GDM1 (cell line): ENCODE measurements at regions not wholly inside any gene's neighbourhood (a gene's known extent, or its start where the extent isn't known, plus 50 kb on each side); places are given as distances from the start of the nearest gene placed in this dataset.
A peak's percentile ranks its signal among the peaks of the same experiment; 100 is the strongest.
"Not testable (repeated sequence)": the region's sequence is repeated elsewhere in the genome, so short reads cannot be mapped to it uniquely, and the experiment has no call there.

ENCODE experiments used
- DNase-seq: peaks from one replicate; lab custom pipeline; 2025; lab: John Stamatoyannopoulos, UW

DNA sequence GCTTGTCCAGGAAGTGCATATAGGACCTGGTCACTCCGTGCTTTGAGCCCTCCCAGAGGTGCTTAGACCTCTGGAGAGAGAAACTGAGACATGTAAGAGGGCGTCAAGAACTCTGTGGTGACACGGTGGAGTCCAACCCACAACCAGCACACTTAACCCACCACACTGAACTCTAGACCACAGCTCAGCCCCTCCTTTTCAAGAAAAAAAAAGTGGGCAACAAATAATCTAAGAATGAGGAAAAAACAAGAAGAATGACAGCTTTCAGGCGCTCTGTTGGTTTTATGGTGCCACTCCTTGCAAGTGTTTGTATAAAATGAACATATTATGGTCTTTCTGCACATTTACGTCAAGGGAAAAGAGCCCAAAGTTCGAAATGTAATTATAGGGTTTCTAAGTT, 50.2 kb upstream of the SNAPC3 start:
- no peak for DNase-seq

DNA sequence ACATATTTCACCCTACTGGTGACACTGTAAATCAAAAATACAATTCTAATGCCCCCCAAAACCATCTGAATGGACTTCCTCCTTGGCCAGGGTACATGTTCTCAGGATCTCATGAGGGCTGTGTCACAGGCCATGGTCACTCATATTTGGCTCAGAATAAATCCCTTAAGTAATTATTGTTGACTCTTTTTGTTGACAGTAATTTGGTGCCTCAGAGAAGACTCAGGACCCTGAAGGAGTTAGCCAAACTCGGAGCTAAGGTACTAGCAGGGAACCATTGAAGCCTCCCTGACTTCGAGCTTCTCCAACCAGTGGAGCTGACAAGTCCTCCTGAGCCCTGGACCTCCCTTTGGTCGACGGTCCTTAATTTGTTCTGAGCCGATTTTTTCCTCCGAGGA, 51.2 kb upstream of the SNAPC3 start:
- DNase-seq: no peak

DNA sequence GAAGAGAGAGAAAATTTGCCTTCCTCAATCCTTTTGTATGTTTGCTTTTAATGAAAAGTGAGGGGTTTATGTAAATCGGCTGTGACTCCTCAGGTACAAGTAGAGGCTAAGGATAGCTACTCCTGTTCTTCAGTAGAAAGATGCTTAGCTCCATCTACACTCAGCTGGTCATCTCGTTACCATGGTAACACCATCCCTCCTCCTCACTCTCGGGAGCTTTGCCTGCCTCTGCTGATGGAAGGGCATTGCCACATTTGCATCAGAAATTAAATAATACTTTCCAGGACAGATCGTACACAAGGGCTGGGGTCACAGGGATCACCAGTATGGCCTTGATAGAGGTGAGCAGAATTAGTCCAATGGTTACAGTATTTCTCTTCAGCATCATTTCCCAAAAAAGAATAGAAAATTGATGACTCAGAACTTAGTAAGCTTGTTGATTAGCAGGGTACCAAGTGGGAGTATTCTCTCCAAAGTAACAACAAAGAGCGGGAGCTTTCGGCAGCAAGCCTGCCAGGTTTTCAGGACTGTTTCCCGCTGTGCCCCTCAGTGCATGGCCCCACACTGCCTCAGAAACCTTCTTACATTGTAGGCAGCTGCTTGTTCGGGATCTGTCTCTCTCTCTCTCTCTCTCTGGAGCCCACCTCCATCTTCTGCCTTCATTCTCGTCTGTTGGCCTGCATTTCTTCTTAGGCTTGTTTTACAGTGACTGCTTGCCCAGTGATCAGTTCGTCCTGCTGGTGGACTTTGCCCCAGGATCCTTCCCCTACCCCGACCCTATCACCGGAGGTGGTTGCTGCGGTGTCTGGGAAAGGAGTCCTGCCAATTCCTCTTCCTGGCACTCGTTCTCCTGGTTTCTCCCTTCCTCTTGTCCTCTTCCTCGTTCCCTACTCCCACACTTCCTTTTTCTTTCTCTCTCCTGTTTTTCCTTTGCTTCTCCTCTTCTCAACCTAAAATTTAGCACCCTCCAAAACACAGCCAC, 51.9 kb upstream of the SNAPC3 start:
- no peak for DNase-seq

DNA sequence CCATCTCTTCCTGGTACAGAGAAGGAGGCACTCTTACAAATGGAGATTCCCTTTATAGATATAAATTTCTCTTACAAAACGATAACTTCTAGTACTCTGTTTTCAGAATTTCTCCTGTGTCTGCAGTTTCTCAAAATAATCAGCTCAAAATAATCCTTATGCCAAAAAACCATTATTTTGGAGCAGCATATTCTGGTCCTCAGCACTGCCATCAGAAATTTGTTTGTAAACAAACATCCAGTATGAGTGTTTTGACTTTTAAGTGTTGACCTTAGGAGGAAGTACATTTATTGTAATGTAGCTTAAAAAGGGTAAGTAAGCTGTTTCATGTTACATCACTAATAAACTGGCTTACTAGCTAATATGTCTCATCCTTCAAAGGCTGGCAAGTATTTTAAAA, 52.8 kb upstream of the SNAPC3 start:
- DNase-seq: no peak

DNA sequence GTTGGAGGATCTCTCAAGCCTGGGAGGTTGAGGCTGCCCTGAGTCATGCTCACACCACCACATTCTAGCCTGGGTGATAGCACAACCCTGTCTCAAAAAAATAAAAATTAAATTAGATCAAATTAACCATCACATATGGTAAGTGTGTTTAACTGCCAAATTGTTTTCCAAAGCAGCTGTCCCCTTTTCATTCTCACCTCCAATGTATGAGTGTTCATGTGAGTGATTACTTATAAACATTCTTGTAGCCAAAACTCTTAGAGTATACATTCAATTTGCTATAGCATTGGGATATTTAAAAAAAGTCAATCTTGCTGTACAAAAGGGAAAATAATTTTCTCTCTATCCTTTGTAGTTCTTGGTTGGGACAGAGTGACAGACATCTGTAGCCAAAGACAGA, 53.4 kb upstream of the SNAPC3 start:
- DNase-seq: no peak

DNA sequence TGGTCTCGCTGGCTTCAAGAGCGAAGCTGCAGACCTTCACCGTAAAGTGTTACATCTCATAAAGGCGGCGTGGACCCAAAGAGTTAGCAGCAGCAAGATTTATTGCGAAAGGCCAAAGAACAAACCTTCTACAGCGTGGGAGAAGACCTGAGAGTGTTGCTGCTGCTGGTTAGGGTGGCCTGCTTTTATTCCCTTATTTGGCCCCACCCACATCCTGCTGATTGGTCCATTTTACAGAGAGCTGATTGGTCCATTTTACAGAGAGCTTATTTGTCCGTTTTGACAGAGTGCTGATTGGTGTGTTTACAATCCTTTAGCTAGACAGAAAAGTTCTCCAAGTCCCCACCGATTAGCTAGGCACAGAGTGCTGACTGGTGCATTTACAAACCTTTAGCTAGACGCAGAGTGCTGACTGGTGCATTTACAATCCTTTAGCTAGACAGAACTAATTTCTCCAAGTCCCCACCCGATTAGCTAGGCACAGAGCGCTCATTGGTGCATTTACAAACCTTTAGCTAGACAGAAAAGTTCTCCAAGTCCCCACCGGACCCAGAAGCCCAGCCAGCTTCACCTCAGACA, 57.6 kb upstream of the SNAPC3 start:
- not testable (repeated sequence) for DNase-seq

DNA sequence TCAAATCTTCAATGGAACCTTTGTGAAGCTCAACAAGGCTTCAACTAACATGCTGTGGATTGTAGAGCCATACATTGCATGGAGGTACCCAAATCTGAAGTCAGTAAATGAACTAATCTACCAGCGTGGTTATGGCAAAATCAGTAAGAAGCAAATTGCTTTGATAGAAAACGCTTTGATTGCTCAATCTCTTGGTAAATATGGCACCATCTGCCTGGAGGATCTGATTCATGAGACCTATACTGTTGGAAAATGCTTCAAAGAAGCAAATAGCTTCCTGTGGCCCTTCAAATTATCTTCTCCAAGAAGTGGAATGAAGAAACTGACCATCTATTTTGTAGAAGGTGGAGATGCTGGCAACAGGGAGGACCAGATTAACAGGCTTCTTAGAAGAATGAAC, 54.7 kb upstream of the TTC39B start:
- DNase-seq: no peak

DNA sequence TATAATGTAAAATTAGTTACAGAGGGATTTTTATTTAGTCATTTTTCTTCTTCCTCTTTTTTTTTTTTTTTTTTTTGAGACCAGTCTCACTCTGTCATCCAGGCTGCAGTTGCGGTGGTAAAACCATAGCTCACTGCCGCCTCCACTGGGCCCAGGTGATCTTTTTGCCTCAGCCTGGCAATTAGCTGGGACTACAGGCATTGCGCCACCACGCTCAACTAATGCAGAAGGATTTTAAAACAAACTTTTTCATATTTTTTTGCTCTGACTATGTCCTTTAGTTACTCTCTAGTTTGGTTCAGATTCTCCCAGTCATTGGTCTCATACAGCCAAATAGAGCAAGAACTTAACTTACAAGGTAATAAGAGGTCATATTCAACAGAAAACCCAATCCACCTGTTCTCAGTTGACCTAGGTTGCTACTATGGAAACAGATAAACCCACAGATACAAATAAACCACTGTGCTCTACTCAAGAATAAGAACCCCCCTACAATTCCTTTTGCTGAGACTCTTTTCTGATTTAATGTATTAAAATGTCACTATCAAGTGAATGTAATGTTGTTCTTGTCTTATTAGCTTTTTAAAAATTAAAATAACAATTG, 50.1 kb upstream of the TTC39B start:
- DNase-seq: peak; percentile 65
